ENCODE measurements at regions not wholly inside any gene's neighbourhood (a gene's known extent, or its start where the extent isn't known, plus 50 kb on each side); places are given as distances from the start of the nearest gene placed in this dataset.
A peak's percentile ranks its signal among the peaks of the same experiment; 100 is the strongest.

DNA sequence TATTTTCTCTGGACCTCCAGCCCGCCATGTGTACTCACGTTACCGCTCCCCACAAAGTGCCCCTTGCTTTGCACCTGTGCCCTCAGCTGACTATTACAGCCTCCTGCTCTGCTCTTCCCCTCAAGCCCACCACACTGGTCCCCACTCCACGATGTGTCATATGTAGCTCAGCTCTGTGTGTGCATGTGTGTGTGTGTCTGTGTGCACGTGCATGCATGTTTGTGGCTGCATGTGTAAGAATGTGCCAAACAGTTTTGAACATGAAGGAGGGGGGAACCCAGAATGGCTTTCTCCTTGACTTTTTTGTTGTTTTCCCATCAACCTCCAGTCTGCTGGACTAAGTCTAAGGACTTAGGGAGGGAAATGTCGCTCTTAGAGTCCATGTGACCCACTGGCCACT is 54.8 kb upstream of the BTRC start:
- no peak for DNase-seq

DNA sequence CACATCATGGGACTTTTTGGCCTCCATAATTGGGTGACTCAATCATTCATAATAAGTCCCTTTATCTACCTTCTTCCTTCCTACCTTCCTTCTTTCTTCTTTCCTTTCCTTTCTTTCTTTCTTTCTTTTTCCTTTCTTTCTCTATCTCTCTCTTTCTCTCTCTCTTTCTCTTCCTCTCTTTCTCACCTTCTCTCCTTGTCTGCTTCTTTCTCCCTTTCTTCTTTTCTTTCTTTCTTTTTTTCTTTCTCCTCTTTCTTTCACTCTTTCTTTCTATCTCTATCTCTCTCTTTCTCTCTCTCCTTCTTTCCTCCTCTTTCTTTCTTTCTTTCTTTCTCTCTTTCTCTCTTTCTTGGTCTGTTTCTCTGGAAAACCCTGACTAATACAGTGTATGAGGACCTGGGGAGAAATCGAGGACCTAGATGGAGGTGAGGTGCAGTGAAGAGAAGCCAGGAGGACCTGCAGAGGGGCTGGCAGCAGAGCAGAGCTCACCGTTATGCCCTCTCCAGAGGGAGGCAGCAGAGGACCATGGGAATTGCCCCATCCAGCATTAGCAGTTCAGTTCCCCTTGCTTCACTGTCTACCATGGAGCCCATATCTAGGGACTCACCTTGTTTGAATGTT is 52.7 kb upstream of the BTRC start:
- DNase-seq: peak; percentile 57

DNA sequence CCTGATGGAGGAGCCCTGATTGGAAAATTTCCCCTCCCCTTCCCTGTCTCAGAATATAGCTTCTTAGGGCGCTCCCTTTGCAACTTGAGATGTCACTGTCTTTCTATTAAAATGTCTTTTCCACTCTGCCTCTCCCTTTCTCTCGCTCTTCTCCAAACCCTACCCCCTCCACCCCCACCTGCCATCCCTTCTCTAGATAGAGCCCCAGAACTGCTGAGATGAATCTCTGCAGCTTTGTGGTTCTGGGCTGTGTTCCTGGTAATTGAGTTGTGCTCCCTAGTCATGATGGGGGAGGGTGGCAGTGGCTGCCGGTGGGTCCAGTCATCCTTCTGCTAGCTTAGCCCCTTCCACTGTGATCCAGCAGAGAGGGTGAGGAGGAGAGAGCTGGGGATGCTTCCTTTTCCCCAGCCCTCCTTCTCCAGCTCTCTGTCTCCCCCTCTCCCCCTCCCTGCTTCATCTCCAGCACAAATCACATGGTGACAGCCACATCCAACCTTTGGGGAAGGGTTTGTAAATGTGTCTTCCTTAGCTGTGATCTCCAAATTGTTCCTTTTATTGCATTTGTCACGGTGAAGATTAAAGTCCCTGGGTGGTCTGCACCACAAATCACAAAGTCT is 50.8 kb upstream of the BTRC start:
- no peak for DNase-seq

Data from activated CD4-positive, alpha-beta T cell treated with anti-CD3 and anti-CD28 coated beads, Interleukin-10, Interleukin-2, amounts not matched to agents 100 ng/mL and 50 ng/mL, durations not matched to agents 16 hours and 8 hours (primary cell).